HFF-Myc (cell line): ENCODE measurements at regions not wholly inside any gene's neighbourhood (a gene's known extent, or its start where the extent isn't known, plus 50 kb on each side); places are given as distances from the start of the nearest gene placed in this dataset.
A peak's percentile ranks its signal among the peaks of the same experiment; 100 is the strongest.

Experiments
- DNase-seq: peaks from one replicate; pipeline ENCODE4 v3.0.0-alpha.2; 2011; ENCODE audit warnings: low read depth; ENCODE audit errors: extremely low read depth
- H3K4me3 ChIP-seq: replicated peaks from 2 replicates; pipeline ENCODE4 v1.5.1; 2011; ENCODE audit warnings: low read depth, mild to moderate bottlenecking, control low read depth, low read length
- TF ChIP-seq, protein P1 (sequence below): IDR thresholded peaks from 2 replicates; pipeline ENCODE4 v1.5.1; 2012; ENCODE audit warnings: mild to moderate bottlenecking, low read depth, low read length, control low read depth; ENCODE audit errors: missing control alignments

DNA sequence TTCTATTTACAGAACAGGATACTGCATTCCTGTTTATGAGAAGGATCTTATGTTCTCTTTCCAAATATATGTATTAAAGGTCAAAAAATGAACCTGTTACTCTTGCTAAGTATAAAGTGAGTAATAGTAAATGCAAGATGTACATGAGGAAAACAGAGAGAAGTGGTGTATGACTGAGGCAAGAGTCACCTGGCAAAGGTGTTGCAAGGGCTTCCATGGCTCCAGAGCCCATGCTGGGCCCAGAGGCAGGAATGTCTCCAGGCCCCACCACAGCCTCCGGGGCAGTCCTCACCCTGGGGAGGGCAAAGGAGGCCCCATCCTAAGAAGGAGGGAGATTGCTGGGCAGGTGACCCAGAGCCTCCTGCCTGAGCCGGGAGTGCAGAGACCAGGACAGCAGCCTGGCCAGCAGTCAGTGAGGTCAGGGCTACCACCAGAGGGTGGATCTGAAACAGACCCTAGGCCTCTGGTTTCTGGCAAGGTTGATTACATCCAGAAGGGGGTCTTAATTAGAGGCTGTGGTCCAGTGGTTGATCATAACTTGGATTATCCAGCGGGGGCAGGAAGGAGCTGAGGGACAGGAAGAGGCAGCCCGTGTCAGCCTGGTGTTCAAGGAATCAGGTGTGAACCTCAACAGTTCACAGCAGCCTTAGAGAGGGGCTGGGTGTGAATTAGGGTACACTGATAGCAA, 57.3 kb upstream of the CPLX2 start:
- H3K4me3 ChIP-seq = no peak overlapping the region
- TF ChIP-seq, protein P1, sequence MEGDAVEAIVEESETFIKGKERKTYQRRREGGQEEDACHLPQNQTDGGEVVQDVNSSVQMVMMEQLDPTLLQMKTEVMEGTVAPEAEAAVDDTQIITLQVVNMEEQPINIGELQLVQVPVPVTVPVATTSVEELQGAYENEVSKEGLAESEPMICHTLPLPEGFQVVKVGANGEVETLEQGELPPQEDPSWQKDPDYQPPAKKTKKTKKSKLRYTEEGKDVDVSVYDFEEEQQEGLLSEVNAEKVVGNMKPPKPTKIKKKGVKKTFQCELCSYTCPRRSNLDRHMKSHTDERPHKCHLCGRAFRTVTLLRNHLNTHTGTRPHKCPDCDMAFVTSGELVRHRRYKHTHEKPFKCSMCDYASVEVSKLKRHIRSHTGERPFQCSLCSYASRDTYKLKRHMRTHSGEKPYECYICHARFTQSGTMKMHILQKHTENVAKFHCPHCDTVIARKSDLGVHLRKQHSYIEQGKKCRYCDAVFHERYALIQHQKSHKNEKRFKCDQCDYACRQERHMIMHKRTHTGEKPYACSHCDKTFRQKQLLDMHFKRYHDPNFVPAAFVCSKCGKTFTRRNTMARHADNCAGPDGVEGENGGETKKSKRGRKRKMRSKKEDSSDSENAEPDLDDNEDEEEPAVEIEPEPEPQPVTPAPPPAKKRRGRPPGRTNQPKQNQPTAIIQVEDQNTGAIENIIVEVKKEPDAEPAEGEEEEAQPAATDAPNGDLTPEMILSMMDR = no peak
- no peak for DNase-seq

DNA sequence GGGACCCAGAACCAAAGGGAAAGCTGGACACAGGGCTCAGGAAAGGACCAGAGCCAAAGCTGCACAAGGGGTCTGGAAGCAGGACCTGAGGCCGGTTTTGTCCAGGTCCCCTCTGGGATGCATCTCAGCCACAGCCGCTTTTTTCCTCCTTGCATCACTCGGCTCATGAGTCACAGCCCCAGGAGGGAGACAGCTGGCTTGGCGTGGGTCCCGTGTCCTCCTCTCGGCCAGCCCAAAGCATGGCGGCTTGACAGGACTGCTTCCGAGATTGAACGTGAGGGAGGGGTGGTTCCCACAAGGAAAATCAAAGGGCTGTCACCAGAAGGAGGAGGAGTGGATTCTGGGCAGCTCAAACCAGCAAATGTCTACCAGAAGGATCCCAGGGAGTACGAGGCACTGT, 56.7 kb upstream of the CPLX2 start:
- no peak overlapping the region for H3K4me3 ChIP-seq
- TF ChIP-seq, protein P1 = no peak
- DNase-seq = peak; percentile 82

DNA sequence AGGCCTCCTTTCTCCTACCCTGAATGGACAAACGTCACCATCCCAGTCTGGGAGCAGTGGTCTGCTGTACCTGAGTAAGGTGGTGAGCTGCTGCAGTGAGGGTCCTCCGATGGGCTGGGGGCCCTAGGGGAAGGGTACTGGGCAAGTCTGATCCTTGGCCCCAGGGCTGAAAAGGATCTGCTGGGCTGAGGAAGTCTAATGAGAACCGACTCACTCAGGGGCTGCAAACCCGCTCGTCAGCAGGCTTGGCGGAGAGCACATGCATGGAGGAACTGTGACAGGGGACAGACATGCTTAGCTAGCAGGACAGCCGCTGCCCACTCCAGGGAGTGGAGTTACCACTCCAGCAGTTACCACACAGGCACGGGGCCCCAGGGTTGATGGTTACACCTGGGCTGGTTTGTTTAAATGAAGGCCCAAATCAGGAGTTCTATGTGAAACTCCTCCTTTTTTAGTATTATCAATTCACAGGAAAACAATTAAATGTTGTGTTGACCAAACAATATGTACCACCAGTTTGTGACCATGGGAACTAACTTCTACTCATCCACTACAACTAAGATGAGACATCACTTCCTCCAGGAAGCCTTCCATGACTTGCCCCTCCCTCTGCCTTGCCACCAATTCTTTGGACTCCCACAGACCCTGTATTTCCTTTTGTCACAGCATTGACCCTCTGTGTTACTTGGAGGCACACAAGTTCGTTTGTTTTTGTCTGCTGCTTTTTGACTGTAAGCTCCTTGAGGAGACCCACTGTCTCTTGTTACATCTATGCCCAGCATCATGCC, 56.1 kb upstream of the CPLX2 start:
- TF ChIP-seq, protein P1 = no peak
- DNase-seq = no peak
- H3K4me3 ChIP-seq = no peak overlapping the region

DNA sequence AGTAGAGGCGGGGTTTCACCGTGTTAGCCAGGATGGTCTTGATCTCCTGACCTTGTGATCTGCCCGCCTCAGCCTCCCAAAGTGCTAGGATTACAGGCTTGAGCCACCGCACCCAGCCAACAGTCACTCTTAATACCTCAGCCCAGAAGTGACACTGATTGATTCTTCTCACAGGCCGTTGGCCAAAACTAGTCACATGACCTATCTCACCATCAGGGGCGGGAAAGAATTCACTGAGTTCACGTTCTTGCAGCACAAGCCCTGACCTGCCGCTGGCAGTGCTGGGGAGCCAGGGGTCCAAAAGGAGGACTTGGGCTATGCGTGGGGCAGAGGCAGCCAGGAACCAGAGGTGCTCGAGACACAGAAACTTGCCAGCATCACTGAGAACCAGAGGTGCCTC, 55.0 kb upstream of the CPLX2 start:
- no peak overlapping the region for H3K4me3 ChIP-seq
- DNase-seq = no peak
- TF ChIP-seq, protein P1 = no peak

DNA sequence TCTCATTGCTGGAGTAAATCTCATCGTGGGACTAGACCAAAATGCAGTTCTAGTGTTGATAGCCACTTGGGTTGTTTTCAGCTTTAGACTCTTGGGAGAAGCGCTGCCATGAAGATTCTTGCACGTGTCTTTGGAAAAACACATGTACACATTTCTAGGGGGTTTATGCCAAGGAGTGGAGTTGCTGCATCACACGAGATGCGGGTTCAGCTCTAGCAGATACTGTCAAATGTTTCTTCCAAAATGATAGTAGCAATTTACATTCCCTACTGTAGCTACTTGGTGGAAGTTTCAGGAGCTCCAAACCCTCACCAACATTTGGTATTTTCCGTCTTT, 52.3 kb upstream of the CPLX2 start:
- no peak overlapping the region for H3K4me3 ChIP-seq
- TF ChIP-seq, protein P1 = no peak
- no peak for DNase-seq

DNA sequence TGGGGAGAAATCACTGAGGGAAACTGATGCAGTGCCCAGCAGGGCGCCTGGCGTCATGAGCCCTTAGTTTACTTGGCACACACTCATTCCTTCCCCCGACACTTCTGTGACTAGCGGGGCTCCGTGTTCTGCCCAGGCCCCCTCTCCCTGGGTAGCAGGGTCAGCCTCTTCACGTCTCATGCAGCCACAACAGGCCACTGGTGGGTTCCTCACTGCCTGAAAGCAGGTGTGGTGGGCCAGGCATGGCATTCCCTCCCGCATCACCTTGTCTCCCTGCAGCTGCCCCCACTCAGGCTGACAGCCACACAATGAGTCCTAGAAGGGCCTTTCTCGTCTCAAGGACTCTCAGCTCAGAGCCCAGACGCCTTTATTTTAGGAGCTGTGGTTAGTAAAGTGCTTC, 51.1 kb upstream of the CPLX2 start:
- TF ChIP-seq, protein P1 = no peak
- H3K4me3 ChIP-seq = no peak overlapping the region
- no peak for DNase-seq
